Ovary (tissue), 3 donors: ENCODE measurements at regions not wholly inside any gene's neighbourhood (a gene's known extent, or its start where the extent isn't known, plus 50 kb on each side); places are given as distances from the start of the nearest gene placed in this dataset.

ENCODE experiments used
- POLR2A ChIP-seq: fragments of 450-650 bp; IDR thresholded peaks from one replicate; pipeline ENCODE4 v1.6.1; 2017; ENCODE audit warnings: antibody characterized with exemption, mild to moderate bottlenecking, moderate library complexity
- TF ChIP-seq, protein P1 (sequence below), 3 donors: fragments of 450-650 bp in 2 of 3; fragments of 200-600 bp in 1 of 3; IDR thresholded peaks; one replicate each; pipeline versions ENCODE4 v1.5.1 to v1.8.0; 2016 to 2022; ENCODE audit warnings: antibody characterized with exemption in 3 of 3, mild to moderate bottlenecking in 1 of 3
- donor health status: DM: no; HTN: no; CAD: no.

DNA sequence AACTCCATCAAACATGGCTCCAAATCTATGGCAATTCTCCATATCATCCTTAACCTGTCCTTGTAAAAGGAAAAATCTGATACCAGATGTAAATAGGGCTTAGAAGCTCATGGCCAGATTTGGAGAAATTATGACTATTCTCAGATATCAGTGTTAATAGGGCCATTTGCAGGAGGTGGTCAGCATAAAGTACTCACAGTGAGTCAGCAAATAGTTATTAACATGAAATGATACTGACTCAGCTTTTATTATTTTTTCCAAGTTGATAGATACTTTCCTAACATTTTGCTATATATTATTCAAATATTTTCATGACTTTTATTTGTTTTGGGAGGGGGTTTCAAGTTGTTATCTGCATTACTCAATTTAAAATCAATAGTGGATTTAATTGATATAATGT, 255.8 kb downstream of the MFSD1 start:
- TF ChIP-seq, protein P1, sequence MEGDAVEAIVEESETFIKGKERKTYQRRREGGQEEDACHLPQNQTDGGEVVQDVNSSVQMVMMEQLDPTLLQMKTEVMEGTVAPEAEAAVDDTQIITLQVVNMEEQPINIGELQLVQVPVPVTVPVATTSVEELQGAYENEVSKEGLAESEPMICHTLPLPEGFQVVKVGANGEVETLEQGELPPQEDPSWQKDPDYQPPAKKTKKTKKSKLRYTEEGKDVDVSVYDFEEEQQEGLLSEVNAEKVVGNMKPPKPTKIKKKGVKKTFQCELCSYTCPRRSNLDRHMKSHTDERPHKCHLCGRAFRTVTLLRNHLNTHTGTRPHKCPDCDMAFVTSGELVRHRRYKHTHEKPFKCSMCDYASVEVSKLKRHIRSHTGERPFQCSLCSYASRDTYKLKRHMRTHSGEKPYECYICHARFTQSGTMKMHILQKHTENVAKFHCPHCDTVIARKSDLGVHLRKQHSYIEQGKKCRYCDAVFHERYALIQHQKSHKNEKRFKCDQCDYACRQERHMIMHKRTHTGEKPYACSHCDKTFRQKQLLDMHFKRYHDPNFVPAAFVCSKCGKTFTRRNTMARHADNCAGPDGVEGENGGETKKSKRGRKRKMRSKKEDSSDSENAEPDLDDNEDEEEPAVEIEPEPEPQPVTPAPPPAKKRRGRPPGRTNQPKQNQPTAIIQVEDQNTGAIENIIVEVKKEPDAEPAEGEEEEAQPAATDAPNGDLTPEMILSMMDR (IDR thresholded peaks at IDR 0.05), result no peak
- no peak for TF ChIP-seq POLR2A
